Stimulated activated CD4-positive, alpha-beta T cell treated with anti-CD3 and anti-CD28 coated beads, Interleukin-2, amount 100 ng/mL, for 24 hours (primary cell): ENCODE measurements at regions not wholly inside any gene's neighbourhood (a gene's known extent, or its start where the extent isn't known, plus 50 kb on each side); places are given as distances from the start of the nearest gene placed in this dataset.

Experiments
- DNase-seq, 2 donors: peaks; one replicate each; pipeline ENCODE4 v3.0.0-alpha.2; 2020

GRCh38 chr3:162139841-162140240 lies 643.2 kb downstream of the OTOL1 start:
- DNase-seq: no peak

- DNase-seq: no peak
Observed at GRCh38 chr3:162141272-162141791, 644.7 kb downstream of the OTOL1 start.

GRCh38 chr3:162142511-162142910 lies 645.9 kb downstream of the OTOL1 start:
- DNase-seq: no peak

DNA sequence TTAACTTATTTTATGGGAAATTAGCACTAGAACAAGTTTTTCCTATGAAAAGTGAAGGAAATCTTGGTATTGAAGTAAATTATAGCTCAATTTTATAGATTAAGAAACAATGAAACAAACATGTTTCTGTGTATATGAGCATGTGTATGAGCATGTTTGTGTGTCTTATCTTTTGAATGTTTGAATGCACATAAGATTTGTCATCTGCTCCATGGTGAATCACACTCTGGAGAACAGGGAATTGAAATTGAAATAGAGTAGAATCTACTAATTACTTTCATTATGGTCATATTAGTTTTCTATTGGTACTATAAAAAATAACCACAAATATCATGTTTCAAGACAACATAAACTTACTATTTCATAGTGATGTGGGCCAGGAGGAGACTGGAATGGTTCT lies 646.6 kb downstream of the OTOL1 start:
- DNase-seq: no peak

GRCh38 chr3:162147996-162148395 lies 651.4 kb downstream of the OTOL1 start:
- DNase-seq: no peak

GRCh38 chr3:162150790-162151189 lies 654.2 kb downstream of the OTOL1 start:
- no peak for DNase-seq

DNA sequence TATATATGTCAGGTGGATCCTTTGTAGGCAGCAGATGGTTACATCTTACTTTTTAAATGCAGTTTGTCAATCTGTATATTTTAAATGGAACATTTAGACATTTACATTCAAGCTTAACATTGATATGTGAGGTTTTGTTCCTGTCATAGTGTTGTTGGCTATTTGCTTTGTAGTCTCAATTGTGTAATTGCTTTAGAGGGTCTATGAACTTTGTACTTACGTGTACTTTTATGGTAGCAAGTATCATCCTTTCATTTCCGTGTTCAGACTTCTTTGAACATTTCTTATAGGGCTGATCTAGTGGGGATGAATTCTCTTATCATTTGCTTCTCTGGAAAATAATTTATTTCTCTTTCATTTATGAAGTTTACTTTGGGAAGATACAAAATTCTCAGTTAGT lies 656.0 kb downstream of the OTOL1 start:
- no peak for DNase-seq

GRCh38 chr3:162161595-162161994 lies 665.0 kb downstream of the OTOL1 start:
- DNase-seq: no peak

GRCh38 chr3:162165346-162165745 lies 668.7 kb downstream of the OTOL1 start:
- no peak for DNase-seq

- no peak for DNase-seq
Observed at GRCh38 chr3:162166543-162166942, 669.9 kb downstream of the OTOL1 start.

DNA sequence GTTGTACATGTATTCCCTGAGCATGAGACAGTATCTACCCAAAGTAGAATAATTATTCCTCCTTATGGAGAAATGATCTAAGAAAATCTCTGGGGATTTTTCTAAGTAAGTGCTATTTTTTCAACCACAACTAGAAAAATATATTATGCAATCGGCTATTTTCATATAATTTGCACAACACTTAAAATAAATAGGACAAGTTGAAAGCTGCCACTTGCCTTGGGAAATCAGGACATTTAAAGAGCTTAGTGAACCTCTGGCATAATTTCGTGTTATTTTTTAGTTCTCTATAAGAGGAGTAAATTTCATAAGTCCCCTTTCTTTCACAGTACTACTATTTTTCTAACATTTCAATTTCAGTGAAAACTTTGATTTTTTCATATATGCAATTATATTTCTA lies 672.1 kb downstream of the OTOL1 start:
- no peak for DNase-seq

DNA sequence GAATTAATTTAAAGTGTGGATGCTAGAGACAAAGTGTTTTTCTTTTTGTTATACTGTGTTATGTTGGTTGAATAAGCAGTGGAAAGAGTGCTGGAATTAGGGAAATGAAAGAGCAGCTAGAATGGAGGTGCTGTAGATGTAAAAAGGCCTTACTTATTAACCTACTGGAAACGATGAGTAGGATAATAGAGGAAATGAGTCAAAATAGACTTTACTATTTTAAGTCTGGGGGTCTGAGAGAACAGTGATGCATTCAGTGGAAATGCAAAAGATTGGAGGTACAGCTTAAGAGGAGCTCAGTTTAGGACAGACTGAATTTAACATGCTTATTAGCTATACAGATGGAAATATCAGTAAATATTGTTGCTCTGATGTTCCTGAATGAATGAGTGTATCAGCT lies 674.0 kb downstream of the OTOL1 start:
- no peak for DNase-seq

DNA sequence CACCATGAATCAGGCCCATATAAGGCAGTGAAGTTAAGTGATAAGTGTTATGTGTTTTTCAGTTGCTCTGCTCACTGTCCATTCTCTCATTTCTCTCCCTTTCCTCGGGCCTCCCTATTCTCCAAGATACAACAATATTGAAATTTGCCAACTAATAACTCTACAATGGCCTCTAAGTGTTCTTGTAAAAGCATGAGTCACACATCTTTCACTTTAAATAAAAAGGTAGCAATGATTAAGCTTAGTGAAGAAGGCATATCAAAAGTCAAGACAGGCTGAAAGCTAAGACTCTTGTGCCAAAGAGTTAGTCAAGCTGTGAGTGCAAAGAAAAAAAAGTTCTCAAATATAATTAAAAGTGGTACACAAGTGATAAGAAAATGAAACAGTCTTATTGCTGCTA lies 675.4 kb downstream of the OTOL1 start:
- no peak for DNase-seq

DNA sequence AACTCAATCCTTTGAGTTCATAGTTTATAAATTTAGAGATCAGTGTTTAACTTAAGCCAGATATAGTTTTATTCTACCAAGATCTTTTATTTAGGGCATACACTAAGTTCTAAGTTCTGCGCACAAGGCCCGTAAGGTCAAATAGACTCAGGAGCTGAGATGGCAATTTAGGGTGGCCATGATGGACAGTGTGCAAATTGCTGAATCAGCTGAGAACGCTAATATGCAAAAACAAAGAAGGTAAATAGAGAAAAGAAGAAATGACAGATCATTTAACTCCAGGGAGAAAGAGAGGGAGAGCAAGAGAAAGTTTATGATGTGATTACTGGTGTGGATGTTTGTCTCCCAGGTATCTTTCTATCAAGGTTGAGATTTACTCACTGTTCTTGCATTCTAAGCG lies 678.5 kb downstream of the OTOL1 start:
- DNase-seq: no peak

DNA sequence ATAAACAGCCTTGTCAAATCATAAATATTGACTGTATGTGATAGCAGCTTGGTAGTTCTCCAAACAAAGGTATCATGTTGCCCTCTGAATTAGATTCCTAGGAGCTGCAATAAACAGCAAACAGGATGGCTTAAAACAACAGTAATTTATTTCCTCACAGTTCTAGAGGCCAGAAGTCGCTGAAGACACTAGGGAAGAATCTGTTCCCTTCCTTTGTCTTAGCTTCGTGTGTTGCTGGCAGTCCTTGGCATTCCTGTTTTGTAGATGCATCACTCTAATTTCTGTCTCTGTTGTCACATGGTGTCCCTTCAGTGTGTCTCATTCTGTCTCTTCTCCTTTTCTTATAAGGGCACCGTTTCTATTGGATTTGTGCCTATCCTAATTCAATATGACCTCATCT lies 679.3 kb downstream of the OTOL1 start:
- no peak for DNase-seq

DNA sequence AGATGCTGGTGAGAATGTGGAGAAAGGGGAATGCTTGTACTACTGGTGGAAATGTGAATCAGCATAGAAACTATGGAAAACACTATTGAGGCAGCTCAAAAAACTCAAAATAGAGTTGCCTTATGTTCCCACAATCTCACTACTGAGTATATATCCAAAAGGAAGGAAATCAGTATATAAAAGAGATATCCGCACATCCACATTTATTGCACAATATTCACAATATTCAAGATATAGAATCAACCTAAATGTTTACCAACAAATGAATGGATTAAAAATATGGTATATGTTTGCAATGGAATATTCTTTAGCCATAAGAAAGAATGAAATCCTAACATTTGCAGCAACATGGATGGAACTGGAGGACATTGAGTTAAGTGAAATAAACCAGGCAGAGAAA lies 686.8 kb downstream of the OTOL1 start:
- no peak for DNase-seq

- no peak for DNase-seq
Observed at GRCh38 chr3:162192340-162193029, 695.9 kb downstream of the OTOL1 start.

DNA sequence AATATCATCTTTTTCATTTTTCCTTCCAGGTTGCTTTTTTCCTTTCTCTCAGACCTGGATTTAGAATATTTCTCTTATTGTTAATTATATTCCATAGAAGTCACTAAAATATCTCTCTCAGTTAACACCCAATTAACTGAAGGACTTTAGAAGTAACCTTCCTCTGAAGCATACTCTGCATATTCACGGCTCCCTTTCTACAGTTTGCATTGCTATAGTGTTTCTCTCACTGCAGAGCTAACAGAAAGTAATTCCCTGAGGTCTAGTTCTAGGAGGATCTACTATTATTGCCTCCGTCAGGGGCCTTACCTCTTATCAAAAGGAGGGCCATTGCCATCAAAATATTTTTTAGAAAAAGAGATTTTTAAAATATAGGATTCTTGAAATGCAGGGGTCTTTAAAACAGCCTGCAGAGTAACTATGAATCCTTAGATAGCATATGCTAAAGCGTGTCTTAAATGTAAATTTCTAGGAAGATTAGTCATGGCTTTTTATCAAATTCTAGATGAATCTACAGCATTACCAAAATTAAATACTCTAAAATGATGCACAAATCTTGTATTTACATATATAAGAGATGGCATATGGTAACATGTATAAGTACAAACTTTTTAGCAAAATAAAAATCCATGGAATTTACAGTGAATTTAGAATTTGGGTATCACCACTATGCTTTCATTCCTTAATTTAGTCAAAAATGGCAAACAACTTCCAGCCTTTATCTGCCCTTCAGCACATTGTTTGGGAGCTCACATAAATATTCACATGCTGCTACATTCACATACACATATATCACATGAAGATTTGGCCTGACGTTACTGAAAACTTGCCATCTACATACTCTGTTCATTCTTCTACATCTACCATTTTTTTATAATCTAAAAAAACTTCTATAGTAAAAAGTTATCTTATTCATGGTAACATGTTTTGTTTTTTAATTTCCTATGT lies 696.8 kb downstream of the OTOL1 start:
- no peak for DNase-seq

GRCh38 chr3:162195147-162195546 lies 698.5 kb downstream of the OTOL1 start:
- no peak for DNase-seq

- no peak for DNase-seq
Observed at GRCh38 chr3:162196964-162197363, 700.4 kb downstream of the OTOL1 start.

DNA sequence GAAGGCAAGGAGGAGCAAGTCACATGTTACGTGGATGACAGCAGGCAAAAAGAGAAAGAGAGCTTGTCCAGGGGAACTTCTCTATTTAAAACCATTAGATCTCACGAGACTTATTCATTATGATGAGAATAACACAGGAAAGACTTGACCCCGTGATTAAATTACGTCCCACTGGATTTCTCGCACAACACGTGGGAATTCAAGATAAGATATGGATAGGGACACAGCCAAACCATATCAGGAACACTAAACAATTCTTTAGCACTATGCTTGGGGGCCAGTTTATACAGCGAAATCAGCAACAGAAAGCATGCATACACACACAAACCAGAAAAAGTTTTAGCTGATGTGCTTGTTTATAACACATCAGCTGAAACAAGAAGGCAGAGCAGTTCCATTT lies 704.2 kb downstream of the OTOL1 start:
- DNase-seq: no peak

DNA sequence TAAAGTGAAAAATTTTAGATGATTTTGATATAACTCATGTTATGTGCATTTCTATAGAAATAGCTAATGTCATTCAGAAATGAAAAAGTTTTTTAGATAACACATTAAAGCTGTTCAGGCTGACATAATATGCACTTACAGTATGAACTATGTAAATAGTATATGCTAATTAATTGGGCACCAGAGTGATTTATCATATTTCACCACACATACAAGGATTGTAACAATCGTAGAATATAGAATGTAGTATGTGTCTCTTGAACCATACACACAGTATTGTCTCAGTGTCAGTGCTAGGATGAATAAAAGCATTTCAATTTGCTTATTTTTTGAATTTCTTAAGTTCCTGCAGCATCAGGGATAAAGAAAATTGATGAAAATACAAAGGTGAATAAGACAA lies 710.0 kb downstream of the OTOL1 start:
- no peak for DNase-seq

DNA sequence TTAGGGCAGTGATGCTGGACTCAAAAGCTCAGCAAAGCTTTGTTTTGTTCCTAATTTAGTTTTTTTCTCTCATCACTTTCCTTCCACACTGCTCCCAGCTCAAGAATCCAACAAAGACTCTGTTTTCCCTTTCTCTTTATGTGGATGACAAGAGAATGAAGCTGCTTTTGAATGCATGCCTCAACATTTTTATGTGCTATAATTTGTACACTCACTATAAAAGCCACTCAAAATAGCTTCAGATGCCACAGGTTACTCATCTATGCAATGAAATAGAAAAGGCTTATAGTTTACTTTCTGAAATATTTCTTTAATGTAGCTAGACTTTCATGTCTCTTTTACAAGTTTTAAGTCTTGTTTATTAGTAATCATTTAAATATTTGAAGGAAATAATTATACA lies 714.9 kb downstream of the OTOL1 start:
- no peak for DNase-seq

DNA sequence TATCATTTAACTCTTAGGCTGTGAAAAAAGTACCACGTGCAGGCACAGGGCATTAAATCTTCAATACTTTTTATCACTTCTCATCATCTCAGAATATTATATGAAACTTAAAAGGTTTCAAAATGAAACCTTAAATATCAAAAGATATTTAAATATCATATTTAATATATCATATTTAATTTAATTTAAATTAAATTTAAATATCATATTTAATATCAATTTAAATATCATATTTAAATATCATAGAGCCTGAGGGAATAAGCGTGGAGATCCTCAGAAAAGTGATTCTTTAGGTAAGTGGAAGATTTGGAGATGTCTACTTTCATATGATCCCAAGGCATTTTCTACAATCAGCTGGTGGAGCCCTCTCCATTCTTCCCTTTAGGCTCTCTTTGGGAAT lies 716.6 kb downstream of the OTOL1 start:
- DNase-seq: no peak
